SKM-1 treated with dmso at 0.1 percent for 144 hours (cell line): ENCODE measurements at regions not wholly inside any gene's neighbourhood (a gene's known extent, or its start where the extent isn't known, plus 50 kb on each side); places are given as distances from the start of the nearest gene placed in this dataset.

Experiments used
- DNase-seq: peaks from one replicate; lab custom pipeline; 2025; ENCODE audit not compliant: unreplicated experiment; lab: John Stamatoyannopoulos, UW

GRCh38 chr2:16508490-16508851, 157.2 kb downstream of the CYRIA start:
- DNase-seq, result no peak

GRCh38 chr2:16507655-16508489, 157.8 kb downstream of the CYRIA start:
- DNase-seq, result no peak

- DNase-seq, result no peak
These were observed 159.3 kb downstream of the CYRIA start for GRCh38 chr2:16506366-16506765.

- DNase-seq, result no peak
These were observed 168.9 kb downstream of the CYRIA start for GRCh38 chr2:16496426-16497388.

- no peak for DNase-seq
These were observed 170.0 kb downstream of the CYRIA start for GRCh38 chr2:16495509-16496208.

GRCh38 chr2:16494836-16495508, 170.7 kb downstream of the CYRIA start:
- DNase-seq, result no peak

GRCh38 chr2:16493788-16494187, 171.8 kb downstream of the CYRIA start:
- no peak for DNase-seq

- peak; percentile 12 for DNase-seq
These were observed 177.9 kb downstream of the CYRIA start for GRCh38 chr2:16487686-16488085.

GRCh38 chr2:16485251-16485650, 180.4 kb downstream of the CYRIA start:
- no peak for DNase-seq

GRCh38 chr2:16482460-16482859, 183.2 kb downstream of the CYRIA start:
- no peak for DNase-seq

- no peak for DNase-seq
These were observed 184.3 kb downstream of the CYRIA start for GRCh38 chr2:16481351-16481750.

- no peak for DNase-seq
These were observed 185.9 kb downstream of the CYRIA start for GRCh38 chr2:16479721-16480120.

GRCh38 chr2:16478434-16479210, 187.0 kb downstream of the CYRIA start:
- no peak for DNase-seq

GRCh38 chr2:16477648-16478047, 188.0 kb downstream of the CYRIA start:
- no peak for DNase-seq

GRCh38 chr2:16476866-16477265, 188.8 kb downstream of the CYRIA start:
- no peak for DNase-seq

GRCh38 chr2:16475986-16476567, 189.6 kb downstream of the CYRIA start:
- no peak for DNase-seq

GRCh38 chr2:16475586-16475985, 190.0 kb downstream of the CYRIA start:
- no peak for DNase-seq

- DNase-seq, result no peak
These were observed 192.1 kb downstream of the CYRIA start for GRCh38 chr2:16473575-16473974.

- no peak for DNase-seq
These were observed 194.6 kb downstream of the CYRIA start for GRCh38 chr2:16470936-16471490.
